GM12872 (cell line): ENCODE measurements at regions not wholly inside any gene's neighbourhood (a gene's known extent, or its start where the extent isn't known, plus 50 kb on each side); places are given as distances from the start of the nearest gene placed in this dataset.

Experiments used
- TF ChIP-seq, protein P1 (sequence below): IDR thresholded peaks from 3 replicates; pipeline ENCODE4 v1.5.1; 2011; ENCODE audit warnings: low read depth, mild to moderate bottlenecking, low read length, moderate library complexity; ENCODE audit not compliant: insufficient read depth

DNA sequence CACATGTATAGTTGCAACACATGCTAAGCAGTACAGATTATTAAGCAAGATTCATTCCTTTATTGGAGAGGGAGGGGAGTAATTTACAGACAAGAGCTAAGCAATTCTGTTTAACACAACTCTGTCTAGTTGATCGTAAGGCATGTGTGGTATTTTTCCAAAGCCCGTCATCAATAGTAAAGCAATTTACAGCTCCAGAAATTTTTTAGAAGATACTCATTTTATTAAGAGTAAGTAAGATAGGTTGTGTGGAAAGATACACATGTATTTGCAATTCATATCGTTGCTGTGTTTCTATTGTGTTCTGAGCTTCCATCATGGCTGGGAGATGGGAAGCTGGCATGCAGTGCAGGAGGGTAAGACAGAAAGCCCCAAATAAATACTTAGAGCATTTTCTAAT, 289.2 kb upstream of the TMEM161B start:
- TF ChIP-seq, protein P1, sequence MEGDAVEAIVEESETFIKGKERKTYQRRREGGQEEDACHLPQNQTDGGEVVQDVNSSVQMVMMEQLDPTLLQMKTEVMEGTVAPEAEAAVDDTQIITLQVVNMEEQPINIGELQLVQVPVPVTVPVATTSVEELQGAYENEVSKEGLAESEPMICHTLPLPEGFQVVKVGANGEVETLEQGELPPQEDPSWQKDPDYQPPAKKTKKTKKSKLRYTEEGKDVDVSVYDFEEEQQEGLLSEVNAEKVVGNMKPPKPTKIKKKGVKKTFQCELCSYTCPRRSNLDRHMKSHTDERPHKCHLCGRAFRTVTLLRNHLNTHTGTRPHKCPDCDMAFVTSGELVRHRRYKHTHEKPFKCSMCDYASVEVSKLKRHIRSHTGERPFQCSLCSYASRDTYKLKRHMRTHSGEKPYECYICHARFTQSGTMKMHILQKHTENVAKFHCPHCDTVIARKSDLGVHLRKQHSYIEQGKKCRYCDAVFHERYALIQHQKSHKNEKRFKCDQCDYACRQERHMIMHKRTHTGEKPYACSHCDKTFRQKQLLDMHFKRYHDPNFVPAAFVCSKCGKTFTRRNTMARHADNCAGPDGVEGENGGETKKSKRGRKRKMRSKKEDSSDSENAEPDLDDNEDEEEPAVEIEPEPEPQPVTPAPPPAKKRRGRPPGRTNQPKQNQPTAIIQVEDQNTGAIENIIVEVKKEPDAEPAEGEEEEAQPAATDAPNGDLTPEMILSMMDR = no peak

DNA sequence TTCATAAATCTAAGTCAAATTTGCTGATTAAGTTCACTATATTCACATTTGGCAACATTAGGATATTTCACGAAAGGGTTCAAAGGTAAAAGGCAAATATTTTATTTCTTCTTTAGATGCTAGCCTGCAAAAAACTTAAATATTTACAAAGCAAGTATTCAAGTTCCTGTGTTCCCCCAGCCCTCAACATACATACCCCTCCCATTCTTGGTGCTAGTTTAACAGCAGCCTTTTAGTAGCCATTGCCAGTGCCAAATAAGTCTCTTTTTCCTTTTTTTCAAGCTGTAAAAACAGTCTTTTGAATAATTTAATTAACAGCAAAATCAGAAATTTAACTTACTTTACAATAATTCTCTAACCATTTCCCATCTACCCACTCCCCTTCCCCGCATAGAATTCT, 288.5 kb upstream of the TMEM161B start:
- TF ChIP-seq, protein P1 = no peak

DNA sequence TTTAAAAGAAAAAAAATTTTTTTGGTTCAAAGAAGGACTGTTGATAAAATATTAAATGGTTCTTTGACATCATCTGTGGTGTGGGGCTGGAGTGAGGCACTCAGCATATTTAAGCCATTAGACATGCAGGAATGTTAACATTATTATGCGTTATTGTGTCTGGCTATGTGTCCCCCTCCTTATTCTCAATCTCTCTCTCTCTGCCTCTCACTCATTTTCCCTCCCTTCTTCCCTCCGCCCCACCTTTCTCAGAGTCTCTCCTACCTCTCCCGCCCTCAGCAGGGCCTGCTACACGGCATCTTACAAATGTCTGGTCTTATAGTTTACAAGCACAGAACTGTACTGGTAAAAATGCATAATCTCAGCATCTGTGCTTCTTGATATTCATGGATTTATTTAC, 287.8 kb upstream of the TMEM161B start:
- TF ChIP-seq, protein P1 = no peak

DNA sequence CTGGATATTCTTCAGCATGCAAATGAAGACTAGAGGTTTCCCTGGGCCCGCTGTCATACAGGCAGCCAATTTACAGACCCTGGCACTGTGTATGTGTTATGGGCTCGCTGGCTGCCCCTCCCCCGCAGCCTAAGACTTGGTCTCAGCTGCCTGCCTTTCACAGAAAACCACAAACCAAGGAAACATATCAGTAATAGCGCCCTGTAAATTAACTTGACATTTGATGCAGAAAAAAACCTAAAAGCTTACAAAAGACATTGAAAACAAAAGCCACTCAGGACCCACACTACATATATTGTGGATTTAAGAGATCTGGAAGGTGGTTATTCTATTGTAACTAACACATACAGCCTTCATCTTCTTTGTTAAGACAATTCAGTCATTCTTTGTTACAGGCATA, 287.0 kb upstream of the TMEM161B start:
- TF ChIP-seq, protein P1 = no peak

DNA sequence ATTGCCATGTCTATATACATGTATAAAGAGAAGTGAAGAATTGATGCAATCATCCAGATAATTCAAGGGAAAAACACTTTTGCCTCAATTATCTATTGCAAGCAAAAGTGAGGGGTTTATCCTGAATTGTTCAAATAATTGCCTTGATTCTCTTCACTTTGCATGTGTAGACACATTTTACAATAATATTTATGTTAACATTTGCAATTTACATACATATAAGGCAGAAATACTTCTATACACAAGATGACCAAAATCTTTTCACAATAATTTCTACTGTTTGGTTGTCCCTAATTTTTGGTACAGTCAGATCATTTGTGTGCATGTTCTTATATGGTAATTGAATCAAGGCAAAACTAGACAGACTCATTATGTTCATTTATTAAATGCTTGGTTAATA, 285.3 kb upstream of the TMEM161B start:
- TF ChIP-seq, protein P1 = no peak

DNA sequence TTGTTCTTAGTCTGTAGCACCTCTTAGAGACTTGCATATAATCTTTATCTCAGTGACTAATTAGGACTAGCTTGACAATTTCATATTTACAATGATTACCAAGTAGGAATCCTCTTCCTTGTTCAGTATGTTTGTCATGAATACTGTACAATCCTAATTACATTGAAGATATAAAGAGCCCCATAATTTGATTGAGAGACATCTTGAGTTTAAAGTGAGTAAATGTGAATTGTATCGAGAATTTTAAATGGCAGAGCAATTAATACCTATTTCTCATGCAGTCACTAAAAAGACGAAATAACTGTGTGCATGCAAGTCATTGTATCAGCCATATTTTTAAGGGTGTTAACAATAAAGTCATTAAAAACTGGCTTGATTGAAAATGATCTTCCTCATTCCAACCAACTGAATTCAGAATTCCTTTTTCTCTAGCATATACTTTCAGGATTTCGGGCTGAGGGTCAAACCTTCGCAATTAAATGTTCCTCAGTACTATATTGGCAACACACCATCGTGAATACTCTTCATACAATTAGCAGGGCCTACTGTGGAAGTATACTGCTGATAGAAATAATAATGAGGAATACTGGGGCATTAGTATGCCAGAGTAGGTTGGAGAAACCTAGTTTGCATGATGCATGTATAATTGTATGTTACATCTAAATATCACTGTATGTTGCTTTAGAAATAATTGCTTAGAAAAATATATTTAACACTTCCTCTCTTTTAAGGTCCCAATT, 284.7 kb upstream of the TMEM161B start:
- TF ChIP-seq, protein P1 = no peak

DNA sequence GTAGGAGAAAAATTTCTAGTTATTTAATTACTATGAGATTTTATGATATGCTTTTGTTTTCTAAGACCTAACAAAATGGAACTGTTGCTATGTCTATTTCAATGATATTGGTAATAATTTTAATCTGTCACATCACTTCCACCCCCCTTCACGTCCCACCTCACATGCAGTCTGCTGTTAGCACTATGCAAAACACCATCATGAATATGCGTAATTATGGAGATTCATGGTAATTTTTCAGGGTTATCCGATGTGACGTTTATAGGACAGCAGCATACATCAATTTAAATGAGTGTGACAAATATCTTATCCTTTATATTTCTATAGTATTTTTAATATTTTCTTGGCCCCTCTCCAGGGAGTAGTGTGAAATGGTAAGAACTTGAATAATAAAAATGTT, 283.8 kb upstream of the TMEM161B start:
- TF ChIP-seq, protein P1 = no peak
